ENCODE measurements at regions not wholly inside any gene's neighbourhood (a gene's known extent, or its start where the extent isn't known, plus 50 kb on each side); places are given as distances from the start of the nearest gene placed in this dataset.

- in situ Hi-C loops (cut with MboI; ENCODE audit: low sequenced_read_pairs, unreplicated experiment) = no loop called here
- no peak for DNase-seq (ENCODE audit: low spot score)
Observed at GRCh38 chr20:40489886-40490285, 199.2 kb downstream of the MAFB start.

GRCh38 chr20:40488401-40488800 is 200.6 kb downstream of the MAFB start:
- in situ Hi-C loops (cut with MboI; ENCODE audit: low sequenced_read_pairs, unreplicated experiment) = no loop called here
- DNase-seq (ENCODE audit: low spot score) = no peak
- no peak for TF ChIP-seq CTCF (IDR thresholded peaks at IDR 0.05; ENCODE audit: borderline replicate concordance, control extremely low read depth, extremely low read depth, insufficient read depth, missing control alignments)

More at GRCh38 chr20:40489886-40490285, 199.2 kb downstream of the MAFB start:
- no peak for TF ChIP-seq CTCF (IDR thresholded peaks at IDR 0.05; ENCODE audit: borderline replicate concordance, control extremely low read depth, extremely low read depth, insufficient read depth, missing control alignments)

- no peak for TF ChIP-seq CTCF (IDR thresholded peaks at IDR 0.05; ENCODE audit: borderline replicate concordance, control extremely low read depth, extremely low read depth, insufficient read depth, missing control alignments)
- in situ Hi-C loops (cut with MboI; ENCODE audit: low sequenced_read_pairs, unreplicated experiment) = no loop called here
- no peak for DNase-seq (ENCODE audit: low spot score)
Observed at GRCh38 chr20:40486297-40486696, 202.7 kb downstream of the MAFB start.

GRCh38 chr20:40481743-40482458 is 207.1 kb downstream of the MAFB start:
- in situ Hi-C loops (cut with MboI; ENCODE audit: low sequenced_read_pairs, unreplicated experiment) = no loop called here
- DNase-seq (ENCODE audit: low spot score) = no peak
- TF ChIP-seq CTCF (IDR thresholded peaks at IDR 0.05; ENCODE audit: borderline replicate concordance, control extremely low read depth, extremely low read depth, insufficient read depth, missing control alignments) = no peak

- no peak for TF ChIP-seq CTCF (IDR thresholded peaks at IDR 0.05; ENCODE audit: borderline replicate concordance, control extremely low read depth, extremely low read depth, insufficient read depth, missing control alignments)
- DNase-seq (ENCODE audit: low spot score) = no peak
- in situ Hi-C loops (cut with MboI; ENCODE audit: low sequenced_read_pairs, unreplicated experiment) = no loop called here
Observed at GRCh38 chr20:40481337-40481736, 207.7 kb downstream of the MAFB start.

- in situ Hi-C loops (cut with MboI; ENCODE audit: low sequenced_read_pairs, unreplicated experiment) = no loop called here
- no peak for TF ChIP-seq CTCF (IDR thresholded peaks at IDR 0.05; ENCODE audit: borderline replicate concordance, control extremely low read depth, extremely low read depth, insufficient read depth, missing control alignments)
- no peak for DNase-seq (ENCODE audit: low spot score)
Observed at GRCh38 chr20:40477805-40478204, 211.2 kb downstream of the MAFB start.
